HG03558 (cell line): ENCODE measurements at regions not wholly inside any gene's neighbourhood (a gene's known extent, or its start where the extent isn't known, plus 50 kb on each side); places are given as distances from the start of the nearest gene placed in this dataset.
"Not testable (repeated sequence)": the region's sequence is repeated elsewhere in the genome, so short reads cannot be mapped to it uniquely, and the experiment has no call there.

Experiments used
- ATAC-seq: cut with Tn5 transposase; IDR thresholded peaks from one replicate; pipeline ENCODE4 v1.9.1; 2021; ENCODE audit warnings: moderate number of reproducible peaks; ENCODE audit not compliant: unreplicated experiment; ENCODE audit errors: extremely low read depth

DNA sequence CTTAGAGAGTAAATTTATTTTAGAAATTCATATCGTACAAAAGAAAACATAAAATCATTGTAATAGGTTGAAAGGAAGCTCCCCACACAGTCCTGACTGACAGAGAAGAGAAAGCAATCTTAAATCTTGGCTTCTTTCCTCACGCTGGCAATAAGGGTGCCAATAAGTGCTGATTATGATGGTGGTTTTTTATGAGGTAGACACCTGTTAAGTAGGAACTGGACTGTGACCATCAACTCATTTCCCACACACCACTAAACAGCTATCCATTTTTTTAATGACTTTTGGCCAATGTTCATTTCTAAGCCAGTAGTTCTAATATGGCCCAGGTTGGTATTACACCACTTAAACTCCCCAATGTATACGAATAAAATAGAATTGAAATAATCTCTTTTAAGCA, 893.5 kb upstream of the NUDT12 start:
- no peak for ATAC-seq

DNA sequence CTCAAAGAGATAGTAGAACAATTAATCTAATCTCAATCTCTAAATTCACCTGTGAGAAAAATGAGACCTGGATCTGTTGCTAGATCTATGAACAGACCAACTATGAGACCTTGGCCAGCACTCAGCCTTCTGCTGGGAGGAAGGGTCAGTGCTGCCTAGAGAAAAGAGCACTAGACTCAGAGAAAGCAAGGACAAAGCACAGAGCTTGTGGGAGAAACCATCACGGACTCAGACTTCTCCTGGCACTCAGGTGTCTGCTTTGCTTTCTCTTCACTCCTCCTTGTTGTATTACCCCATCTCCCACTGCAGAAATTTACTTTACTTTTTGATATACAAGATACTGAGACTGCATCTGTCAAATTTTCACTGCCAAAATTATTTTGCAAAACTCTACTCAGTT, 890.0 kb upstream of the NUDT12 start:
- no peak for ATAC-seq

DNA sequence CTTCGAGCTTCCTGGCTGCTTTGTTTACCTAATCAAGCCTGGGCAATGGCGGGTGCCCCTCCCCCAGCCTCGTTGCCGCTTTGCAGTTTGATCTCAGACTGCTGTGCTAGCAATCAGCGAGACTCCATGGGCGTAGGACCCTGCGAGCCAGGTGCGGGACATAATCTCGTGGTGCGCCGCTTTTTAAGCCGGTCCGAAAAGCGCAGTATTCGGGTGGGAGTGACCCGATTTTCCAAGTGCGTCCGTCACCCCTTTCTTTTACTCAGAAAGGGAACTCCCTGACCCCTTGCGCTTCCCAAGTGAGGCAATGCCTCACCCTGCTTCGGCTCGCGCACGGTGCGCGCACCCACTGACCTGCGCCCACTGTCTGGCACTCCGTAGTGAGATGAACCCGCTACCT, 889.3 kb upstream of the NUDT12 start:
- not testable (repeated sequence) for ATAC-seq

DNA sequence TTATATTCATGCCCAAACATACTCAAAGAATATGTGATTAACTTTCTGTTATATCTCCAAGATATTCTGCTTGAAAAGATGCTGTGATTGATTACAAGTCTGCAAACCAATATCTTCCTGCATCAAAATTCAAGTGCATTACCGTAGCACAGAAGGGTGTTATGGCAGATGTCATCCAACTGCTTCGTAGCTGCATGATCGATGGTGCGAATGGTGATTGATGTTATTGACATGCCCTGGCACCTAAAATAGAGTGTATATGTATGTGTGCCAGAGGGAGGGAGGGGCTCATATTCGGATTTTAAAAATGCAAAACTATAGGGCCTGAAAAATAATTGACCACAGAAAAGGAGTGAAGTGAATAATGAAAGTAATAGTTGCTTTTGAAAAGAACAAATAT, 882.1 kb upstream of the NUDT12 start:
- no peak for ATAC-seq

DNA sequence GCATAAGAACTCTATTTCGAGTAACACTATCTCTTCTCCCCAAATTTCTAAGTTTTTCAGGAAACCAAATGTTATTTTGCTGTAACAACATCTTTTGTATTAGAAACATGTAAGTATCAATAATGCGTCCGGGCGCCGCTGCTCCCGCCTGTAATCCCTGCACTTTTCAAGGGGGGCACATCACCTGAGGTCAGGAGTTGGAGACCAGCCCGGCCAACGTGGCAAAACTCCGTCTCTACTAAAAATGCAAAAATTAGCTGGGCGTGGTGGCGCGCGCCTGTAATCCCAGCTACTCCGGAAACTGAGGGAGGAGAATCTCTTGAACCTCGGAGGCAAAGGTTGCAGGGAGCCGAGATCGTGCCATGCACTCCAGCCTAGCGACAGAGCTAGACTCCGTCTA, 881.1 kb upstream of the NUDT12 start:
- ATAC-seq = no peak

DNA sequence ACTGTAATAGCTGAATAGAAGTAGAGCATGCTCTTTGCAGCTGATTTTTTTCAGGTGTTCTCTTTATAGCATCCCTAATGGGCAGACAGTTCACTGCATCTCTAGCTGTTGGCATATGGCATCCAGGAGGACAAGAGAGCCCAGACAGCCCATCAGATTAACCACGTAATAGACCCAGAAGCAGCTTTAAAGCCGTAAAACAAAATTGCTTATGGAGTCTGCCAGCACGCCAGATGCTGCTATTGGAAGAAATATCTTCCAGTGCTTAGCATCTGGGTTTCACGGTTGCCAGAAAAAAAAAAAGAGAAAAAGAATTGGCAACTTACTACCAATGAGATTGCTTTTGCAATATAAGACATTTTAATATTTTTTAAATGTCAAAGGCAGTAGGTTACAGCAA, 869.4 kb upstream of the NUDT12 start:
- ATAC-seq = no peak

DNA sequence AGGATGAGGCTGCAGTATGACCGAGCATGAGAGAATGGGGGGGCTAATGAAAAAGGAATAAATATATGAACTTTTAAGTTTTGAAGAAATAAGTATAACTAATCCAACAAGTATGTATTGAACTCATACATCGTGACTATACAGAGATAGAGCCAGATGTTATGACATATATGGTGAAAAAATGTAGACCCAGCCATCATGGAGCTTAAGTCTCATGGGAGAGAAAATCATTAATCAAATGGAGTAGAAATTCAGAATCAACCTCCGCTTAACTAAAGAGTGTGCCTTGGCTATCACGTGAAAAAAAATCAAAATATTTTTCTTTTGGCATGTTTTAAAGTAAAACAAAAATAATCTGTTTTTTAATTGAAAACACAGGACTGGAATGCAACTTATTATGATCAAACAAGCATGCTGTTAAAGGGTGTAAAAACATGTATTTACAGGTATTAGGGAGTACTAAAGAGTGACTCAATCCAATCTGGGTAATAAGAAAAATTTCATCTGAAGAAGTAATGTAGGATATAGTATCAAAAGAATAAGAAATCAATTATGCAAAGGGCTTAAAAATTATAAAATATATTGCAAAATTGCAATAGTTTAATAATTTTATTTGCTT, 868.5 kb upstream of the NUDT12 start:
- no peak for ATAC-seq

DNA sequence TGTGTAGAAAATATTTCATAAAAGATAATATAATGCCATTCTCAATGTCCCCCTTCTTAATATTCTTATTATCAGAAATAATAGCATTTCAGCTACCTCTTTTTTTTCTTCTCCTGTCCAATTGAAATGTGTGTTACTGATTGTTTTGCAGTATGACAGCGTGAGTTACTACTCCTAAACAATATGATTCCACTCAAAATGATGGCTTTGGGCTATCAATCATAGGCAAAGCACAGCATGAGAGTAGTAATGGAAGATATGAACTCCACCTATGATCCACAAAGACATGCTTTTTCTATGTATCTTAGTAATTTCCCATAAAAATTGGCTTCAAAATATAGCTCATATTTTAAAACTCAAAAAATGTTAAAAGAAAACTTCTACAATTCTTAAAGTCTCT, 867.3 kb upstream of the NUDT12 start:
- ATAC-seq = no peak

DNA sequence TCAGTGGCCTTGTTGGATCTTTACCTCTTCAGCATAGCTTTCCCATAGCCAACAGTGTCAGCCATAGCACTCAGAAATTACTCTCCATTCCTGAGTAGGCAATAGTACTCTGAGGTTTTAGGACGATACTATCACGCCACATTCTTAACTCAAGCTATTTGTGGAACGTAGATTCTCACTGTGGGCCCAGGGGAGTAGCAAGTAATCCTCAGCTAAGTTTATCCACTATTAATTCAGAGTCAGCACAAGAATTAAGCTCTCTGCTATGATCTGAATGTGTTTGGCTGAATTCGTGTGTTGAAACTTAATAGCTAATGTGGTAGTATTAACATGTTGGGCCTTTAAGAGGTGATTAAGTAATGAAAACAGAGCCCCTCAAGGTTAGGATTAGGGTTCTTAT, 858.8 kb upstream of the NUDT12 start:
- ATAC-seq = no peak

DNA sequence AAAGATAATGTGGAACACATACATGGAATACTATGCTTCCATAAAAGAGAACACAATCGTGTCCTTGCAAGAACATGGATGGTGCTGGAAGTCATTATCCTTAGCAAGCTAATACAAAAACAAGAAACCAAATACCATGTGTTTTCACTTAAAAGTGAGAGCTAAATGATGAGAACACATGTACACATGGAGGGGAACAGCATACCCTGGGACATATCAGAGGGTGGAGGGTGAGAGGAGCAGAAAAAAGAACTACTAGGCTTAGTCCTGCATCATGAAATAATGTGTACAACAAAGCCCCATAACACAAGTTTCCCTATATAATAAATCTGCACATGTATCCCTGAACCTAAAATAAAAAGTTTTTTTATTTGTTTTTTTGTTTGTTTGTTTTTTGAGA, 855.5 kb upstream of the NUDT12 start:
- ATAC-seq = no peak

DNA sequence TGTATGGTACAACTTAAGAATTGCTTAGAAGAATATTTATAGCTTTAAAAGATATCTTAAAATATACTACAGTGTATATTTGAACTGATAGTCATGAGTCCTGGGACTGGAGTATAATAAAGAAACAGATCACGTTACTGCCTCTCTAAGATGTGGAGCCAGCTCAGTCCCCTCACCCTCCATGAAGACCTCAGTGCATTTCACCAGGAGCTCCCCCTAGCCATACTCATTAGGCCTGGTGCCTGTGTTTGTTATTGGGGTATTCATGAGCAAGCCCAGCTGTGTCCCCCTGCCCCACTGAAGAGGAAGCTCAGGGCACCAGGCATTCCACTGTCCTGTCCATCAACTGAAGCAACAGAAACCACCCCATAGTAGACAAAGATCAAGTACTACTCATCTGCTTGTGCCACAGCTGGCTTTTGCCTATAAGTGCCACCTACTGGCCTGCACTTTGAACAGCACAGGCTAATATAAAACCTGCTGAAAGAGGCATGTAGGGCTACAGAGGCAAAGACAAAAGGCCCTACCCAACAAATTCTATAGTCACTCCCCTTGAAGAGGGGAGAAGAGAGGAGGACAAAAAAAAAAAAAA, 850.2 kb upstream of the NUDT12 start:
- ATAC-seq = no peak

DNA sequence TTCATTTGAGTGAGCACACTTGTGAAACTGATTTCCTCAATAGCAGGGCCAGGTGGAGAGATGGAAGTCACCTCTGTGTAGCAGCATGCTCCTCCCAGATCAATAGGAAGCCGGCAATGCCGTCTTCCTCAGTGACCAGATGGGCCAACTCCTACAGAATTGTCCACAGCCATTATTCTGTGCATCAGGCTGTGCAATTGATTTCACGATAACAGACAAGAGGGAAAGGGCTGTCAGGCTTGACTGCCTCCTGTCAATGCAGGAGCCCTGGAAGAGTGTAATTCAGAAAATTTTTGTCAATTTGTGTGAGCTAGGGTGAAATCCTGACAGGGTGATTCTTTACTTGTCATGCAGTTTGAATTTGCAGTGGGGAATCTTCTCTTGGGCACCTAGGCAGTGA, 838.4 kb upstream of the NUDT12 start:
- ATAC-seq = no peak

DNA sequence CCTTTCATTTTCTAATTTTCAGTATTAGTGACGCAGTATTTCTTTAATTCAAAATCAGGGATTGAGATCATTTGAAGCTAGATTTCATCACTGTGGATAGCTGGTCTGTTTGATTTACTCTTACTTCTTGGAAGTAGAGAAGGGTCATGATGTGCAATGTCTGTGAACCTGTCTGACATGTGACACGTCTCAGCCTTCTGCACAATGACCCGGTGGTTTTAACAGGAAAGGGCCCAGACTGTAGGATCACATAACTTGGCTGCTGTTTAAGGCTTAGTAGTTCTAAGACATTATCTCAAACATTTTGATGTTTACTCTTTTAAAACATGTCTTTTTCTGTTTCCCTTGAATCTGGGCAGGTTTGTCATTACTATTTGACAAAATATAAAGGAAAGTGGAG, 823.3 kb upstream of the NUDT12 start:
- ATAC-seq = no peak

DNA sequence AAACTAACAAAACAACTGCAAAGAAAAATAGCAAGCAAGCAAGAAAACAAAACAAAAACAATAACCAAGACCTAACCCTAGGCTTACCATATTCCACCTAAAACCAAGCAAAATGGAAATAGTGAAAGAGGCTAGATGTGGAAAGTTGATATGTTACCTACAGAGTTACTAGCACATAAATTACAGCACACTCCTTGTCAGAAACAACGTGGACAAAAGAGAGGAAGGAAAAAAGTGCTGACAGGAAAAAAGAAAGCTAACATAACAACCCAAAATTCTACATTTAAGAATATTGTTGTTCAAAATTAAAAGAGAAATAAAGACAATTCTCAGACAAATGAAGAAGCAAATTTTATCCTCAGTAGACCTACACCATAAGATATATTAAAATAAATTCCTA, 812.8 kb upstream of the NUDT12 start:
- ATAC-seq = no peak

DNA sequence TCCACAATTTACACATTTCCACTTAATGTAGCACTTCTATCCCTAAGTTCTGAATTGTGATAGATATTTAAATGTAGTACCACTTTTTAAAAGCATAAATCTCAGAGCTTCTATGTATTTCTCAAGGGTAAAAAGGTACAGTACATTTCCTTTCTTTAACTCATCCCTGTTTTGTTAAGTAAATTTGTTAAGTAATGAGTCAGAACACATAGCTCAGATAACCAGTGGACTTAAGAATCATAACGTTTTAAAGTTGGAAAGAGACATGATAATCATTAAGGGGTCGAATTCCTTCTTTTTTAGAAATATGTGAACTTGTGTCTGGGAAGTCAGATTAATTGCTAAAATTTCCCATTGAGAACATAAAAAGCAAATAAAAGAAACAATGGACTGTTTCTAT, 810.2 kb upstream of the NUDT12 start:
- no peak for ATAC-seq

DNA sequence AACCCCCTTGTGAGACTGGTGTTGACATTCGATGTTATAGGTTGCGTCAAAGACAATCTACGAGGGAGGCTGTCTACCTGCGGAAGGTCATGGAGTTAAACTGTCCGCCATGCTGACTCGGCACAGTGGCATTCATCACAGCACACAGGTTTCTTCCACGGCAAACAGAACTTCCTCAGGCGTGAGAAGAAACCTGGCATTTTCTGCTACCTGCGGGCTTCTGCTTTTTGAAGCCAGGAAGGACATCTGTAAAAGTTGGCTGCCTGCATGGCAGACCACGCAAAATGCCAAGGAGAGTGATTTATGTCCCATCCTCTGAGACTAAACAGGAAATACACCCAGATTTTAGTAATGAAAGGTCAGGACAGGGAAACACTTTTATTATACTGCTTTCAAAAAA, 809.8 kb upstream of the NUDT12 start:
- ATAC-seq = no peak

DNA sequence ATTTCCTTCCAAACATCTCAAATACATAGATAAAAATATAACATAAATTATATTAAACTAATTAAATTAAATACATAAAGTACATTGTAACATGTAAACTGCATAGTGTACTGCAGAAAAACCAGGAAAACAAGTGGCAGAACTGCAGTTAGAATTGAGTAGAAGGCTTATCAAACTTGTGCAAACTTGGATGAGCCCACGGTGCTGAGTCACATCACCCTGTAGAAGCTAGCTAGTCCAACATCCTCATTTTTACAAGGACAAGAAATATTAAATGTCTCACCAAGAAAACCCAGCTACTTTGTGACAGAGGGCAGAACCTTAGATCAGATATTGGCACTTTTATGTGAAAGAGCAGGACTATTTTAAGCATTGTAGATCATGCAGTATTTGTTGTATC, 807.9 kb upstream of the NUDT12 start:
- no peak for ATAC-seq

DNA sequence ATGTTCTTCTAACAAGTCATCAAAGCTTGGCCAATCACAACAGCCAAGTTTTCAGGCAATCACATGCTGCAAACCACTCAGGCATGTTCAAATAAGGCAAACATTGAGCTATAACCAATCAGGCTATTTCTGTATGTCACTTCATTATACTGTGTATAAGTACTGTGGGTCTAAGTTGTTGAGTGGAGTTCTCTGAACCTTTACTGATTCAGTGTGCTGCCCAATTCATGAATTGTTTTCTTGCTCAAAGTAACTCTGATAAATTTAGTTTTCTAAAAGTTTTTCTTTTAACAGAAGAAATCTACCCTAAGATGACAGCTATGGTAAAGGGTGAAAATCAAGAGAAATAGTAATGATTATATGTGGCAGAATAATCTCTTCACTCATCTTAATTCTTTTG, 805.4 kb upstream of the NUDT12 start:
- no peak for ATAC-seq

DNA sequence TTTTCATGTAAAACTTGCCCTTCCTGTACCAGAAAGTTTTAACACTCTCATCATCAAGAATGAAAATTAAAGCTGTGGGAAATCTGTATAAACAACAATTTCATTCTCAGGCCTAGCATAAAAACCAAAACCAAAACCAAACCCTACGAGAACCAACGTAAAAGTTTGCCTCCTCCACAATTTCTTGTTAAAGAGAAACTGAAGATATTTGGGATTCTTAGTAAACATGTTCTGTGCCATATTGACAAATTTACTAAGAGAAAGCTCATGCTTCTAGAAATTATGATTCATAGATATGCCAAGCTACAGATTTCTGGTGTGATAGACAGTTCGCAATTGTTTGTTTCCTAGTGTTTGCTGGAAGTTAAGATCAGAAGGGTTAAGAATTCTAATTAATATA, 801.0 kb upstream of the NUDT12 start:
- no peak for ATAC-seq

DNA sequence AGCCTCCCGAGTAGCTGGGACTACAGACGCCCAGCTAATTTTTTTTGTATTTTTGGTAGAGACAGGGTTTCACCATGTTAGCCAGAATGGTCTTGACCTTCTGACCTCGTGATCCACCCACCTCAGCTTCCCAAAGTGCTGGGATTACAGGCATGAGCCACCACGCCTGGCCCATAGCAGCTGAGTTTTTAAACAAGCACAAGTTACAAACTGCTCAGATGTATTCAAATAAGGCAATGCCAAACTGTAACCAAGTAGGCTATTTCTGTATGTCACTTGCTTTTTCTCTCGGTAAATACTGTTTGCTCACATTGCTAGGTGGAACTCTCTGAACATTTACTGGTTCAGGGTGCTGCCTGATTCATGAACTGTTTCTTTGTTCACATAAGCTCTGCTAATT, 799.3 kb upstream of the NUDT12 start:
- no peak for ATAC-seq

DNA sequence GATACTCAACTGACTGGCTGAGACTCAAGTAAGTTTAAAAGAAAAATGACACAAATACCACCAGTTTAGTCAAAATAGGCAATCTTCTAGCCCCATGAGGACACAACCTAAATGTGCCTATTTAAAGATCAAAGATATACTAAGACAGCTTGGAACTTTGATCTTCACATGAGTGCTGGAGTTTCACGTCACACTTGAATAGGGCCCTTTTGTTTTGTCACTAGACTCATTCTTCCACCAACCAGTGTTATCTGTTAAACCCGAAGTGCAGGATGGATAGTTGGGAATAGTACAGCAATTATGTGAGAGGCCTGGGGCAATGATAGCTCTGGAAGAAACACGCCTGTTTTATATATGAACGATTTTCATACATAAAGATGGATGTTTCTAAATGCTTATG, 792.8 kb upstream of the NUDT12 start:
- no peak for ATAC-seq

DNA sequence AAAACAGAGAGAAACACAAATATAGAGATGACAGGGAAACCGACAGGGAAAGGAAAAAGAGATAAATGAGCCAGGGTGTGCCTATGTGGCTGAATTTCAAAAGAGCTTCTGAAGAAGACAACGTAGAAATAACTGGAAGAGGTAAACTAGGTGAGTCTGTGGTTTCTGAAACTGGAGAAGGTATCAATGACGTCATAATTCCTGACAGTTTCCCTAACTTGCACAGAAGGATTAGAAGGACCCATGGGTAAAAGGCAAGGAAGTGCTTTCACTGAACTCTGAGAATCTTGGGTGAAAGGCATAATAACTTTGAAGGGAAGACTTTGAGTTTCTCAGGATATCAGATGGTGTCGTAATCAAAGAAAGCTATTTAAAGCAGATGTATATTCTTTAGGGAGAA, 790.8 kb upstream of the NUDT12 start:
- no peak for ATAC-seq

DNA sequence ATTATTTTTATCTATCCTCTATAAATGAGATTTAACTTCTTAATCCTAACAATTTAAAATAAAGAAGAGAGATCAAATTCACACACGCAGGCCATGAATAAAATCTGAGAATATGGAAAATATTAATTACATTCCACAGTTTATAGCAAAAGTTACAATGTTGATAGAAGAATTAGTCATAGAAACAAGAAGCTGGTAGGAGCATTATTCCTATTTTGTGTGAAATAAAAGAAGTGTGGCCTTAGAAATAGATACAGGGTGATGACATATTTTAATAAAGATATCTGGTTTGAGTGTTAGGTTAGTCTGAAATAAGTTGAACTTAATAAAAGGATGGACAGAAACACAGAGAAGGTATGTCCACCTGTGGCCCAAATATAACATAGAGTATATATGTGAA, 790.4 kb upstream of the NUDT12 start:
- ATAC-seq = no peak
